NCI-H2029 (cell line): ENCODE measurements at regions not wholly inside any gene's neighbourhood (a gene's known extent, or its start where the extent isn't known, plus 50 kb on each side); places are given as distances from the start of the nearest gene placed in this dataset.

Experiments used
- DNase-seq: peaks from one replicate; lab custom pipeline; 2025; lab: John Stamatoyannopoulos, UW

GRCh38 chr12:107635139-107635538 is 50.5 kb upstream of the PWP1 start:
- no peak for DNase-seq
